HepG2 (cell line): ENCODE measurements at regions not wholly inside any gene's neighbourhood (a gene's known extent, or its start where the extent isn't known, plus 50 kb on each side); places are given as distances from the start of the nearest gene placed in this dataset.

Experiments
- ATAC-seq: fragments of 200-7000 bp; cut with Tn5 transposase; 3 replicates; pipeline ENCODE4 v1.9.1; 2020; ENCODE audit warnings: mild to moderate bottlenecking, moderate library complexity
- BruUV-seq: library from RNA; stranded (reverse); fragments of 400-500 nt; replicated peaks from 2 replicates; lab custom pipeline; 2021; lab: Mats Ljungman, UMichigan
- CTCF ChIA-PET: fragments of 300-600 bp; formaldehyde crosslinking; extraction: SDS; loops from one replicate; lab custom pipeline; 2021; ENCODE audit warnings: low total read pairs, inconsistent platforms, low intra/inter-chr PET ratio; lab: Yijun Ruan, JAX
- POLR2A ChIA-PET: fragments of 350-600 bp; sonication (Branson Sonifier 250); formaldehyde crosslinking; loops from one replicate; lab custom pipeline; 2020; ENCODE audit warnings: antibody characterized with exemption, inconsistent platforms; lab: Yijun Ruan, JAX
- DNase-seq: peaks from one replicate; pipeline ENCODE4 v3.0.0-alpha.2; 2015; ENCODE audit warnings: low spot score
- FAIRE-seq: peaks from 3 replicates; lab custom pipeline; 2011; peaks lifted over from hg19 to GRCh38; lab: Jason Lieb, UNC
- H2AFZ ChIP-seq: one replicate; pipeline ENCODE4 v1.6.1; 2011; ENCODE audit warnings: low read length, inconsistent platforms
- H3K27ac ChIP-seq: fragments of 300-600 bp; 3 replicates; pipeline ENCODE4 v1.8.0; 2011; ENCODE audit warnings: mixed run types, mild to moderate bottlenecking, mixed read lengths, low read length, inconsistent platforms; ENCODE audit not compliant: insufficient read depth; ENCODE audit errors: extremely low read length
- H3K27me3 ChIP-seq, 2 experiments: fragments of 200-600 bp in 1 of 2; 2 replicates in 1 of 2; 3 replicates in 1 of 2; pipeline versions ENCODE4 v1.6.0 to v1.8.0; 2011; ENCODE audit warnings: low read length in 2 of 2, mild to moderate bottlenecking in 2 of 2, moderate library complexity in 2 of 2, inconsistent platforms in 1 of 2; ENCODE audit not compliant: insufficient read depth in 2 of 2, control insufficient read depth in 1 of 2
- H3K36me3 ChIP-seq, 2 experiments: fragments of 200-600 bp in 1 of 2; replicated peaks in 1 of 2; 2 replicates in 1 of 2; 3 replicates in 1 of 2; pipeline versions ENCODE4 v1.5.1 to v1.8.0; 2011; ENCODE audit warnings: low read length in 2 of 2, inconsistent platforms in 1 of 2; ENCODE audit not compliant: insufficient read depth in 2 of 2, control insufficient read depth in 1 of 2
- H3K4me1 ChIP-seq: 2 replicates; pipeline ENCODE4 v1.5.1; 2012; ENCODE audit warnings: low read length, inconsistent platforms; ENCODE audit not compliant: insufficient read depth
- H3K4me2 ChIP-seq: 2 replicates; pipeline ENCODE4 v1.6.0; 2011; ENCODE audit warnings: low read depth, low read length, inconsistent platforms
- H3K4me3 ChIP-seq, 3 experiments: fragments of 200-600 bp in 1 of 3; sonication (generic), shearing (Covaris generic) in 1 of 3; replicated peaks in 1 of 3; 2 replicates each; pipeline ENCODE4 v1.5.1; 2011 to 2016; ENCODE audit warnings: low read length in 3 of 3, inconsistent platforms in 2 of 3, low read depth in 2 of 3, mild to moderate bottlenecking in 2 of 3, control low read depth in 1 of 3, mixed read lengths in 1 of 3; ENCODE audit not compliant: insufficient read depth in 1 of 3
- H3K79me2 ChIP-seq: one replicate; pipeline ENCODE4 v1.6.1; 2011; ENCODE audit warnings: low read length, inconsistent platforms; ENCODE audit not compliant: insufficient read depth
- H3K9ac ChIP-seq: 2 replicates; pipeline ENCODE4 v1.6.0; 2011; ENCODE audit warnings: mild to moderate bottlenecking, low read depth, low read length, inconsistent platforms; ENCODE audit not compliant: insufficient read depth
- H3K9me3 ChIP-seq: 2 replicates; pipeline ENCODE4 v1.5.1; 2012; ENCODE audit warnings: mild to moderate bottlenecking, low read length
- H4K20me1 ChIP-seq: 2 replicates; pipeline ENCODE4 v1.6.0; 2011; ENCODE audit warnings: inconsistent platforms, mild to moderate bottlenecking, low read length, moderate library complexity; ENCODE audit not compliant: insufficient read depth
- ETV5 ChIP-seq: IDR thresholded peaks from 2 replicates; pipeline ENCODE4 v1.6.1; 2018; ENCODE audit warnings: missing biosample characterization, missing genetic modification reagents, inconsistent platforms, borderline replicate concordance
- KLF11 ChIP-seq: IDR thresholded peaks from 2 replicates; pipeline ENCODE4 v1.6.1; 2016; ENCODE audit warnings: missing compliant biosample characterization
- SMC3 ChIP-seq: IDR thresholded peaks from 2 replicates; pipeline ENCODE4 v1.6.1; 2011; ENCODE audit warnings: low read length, improper control_type of control experiment
- STAG1 ChIP-seq: sonication (generic); formaldehyde crosslinking; IDR thresholded peaks from 2 replicates; pipeline ENCODE4 v1.4.0; 2020; ENCODE audit warnings: missing genetic modification reagents
- ZNF256 ChIP-seq: sonication (generic); formaldehyde crosslinking; conservative IDR thresholded peaks from 2 replicates; pipeline ENCODE4 v1.4.0; 2020; ENCODE audit warnings: missing genetic modification reagents
- WGBS: methylation state at CpG from one replicate; pipeline ENCODE4 v1.1.6; 2017; ENCODE audit warnings: low lambda C conversion rate; 5-methylcytosine and 5-hydroxymethylcytosine counted together
- in situ Hi-C: cut with HindIII; loops from 2 replicates; pipeline ENCODE4 v1.10.0; 2017; ENCODE audit warnings: low pct_unique_long_range_greater_than_20kb; ENCODE audit not compliant: extremely low pct_ligation_motif_present
- intact Hi-C: fragments of 100-400 bp; cut with micrococcal nuclease; formaldehyde crosslinking; loops from one replicate; pipeline ENCODE4 v1.10.0; 2022; ENCODE audit not compliant: unreplicated experiment
- TF ChIP-seq, protein P1 (sequence below): sonication (generic); formaldehyde crosslinking; IDR thresholded peaks from 2 replicates; pipeline ENCODE4 v1.5.0; 2020; ENCODE audit warnings: mild to moderate bottlenecking, missing genetic modification reagents, moderate library complexity
- TF ChIP-seq, protein P2 (sequence below): sonication (generic); formaldehyde crosslinking; IDR thresholded peaks from 2 replicates; pipeline ENCODE4 v1.4.0; 2020; ENCODE audit warnings: missing genetic modification reagents

- Histone ChIP-seq H3K79me2 (no peaks in the 10 kb centered on the region), H3K9ac (0 out of 2 replicates have a peak overlapping the region, but pooled peaks have one; percentile 15), H3K4me2 (peak overlapping the region; percentile 71), H4K20me1 (no peaks in the 10 kb centered on the region), H3K9me3 (no peaks in the 10 kb centered on the region), H3K27me3 (no peaks in the 10 kb centered on the region), H3K27ac (no peak overlapping the region), H3K4me3 (0 out of 6 replicates have a peak overlapping the region, but pooled peaks of 1 of the 3 experiments have one; percentile 23), H3K36me3 (no peaks in the 10 kb centered on the region), H2AFZ (peak overlapping the region; percentile 83), H3K4me1 (peaks cover 25% of the 10 kb centered on the region)
- intact Hi-C loops: loop anchor here (1.0 to 5.0 kb wide), 2 partner anchors 102 to 299 kb away; no protein-coding TSS in a partner anchor
- ATAC-seq (peak; percentile 79), FAIRE-seq (peak; percentile 26), DNase-seq (peak; percentile 27)
- POLR2A ChIA-PET: interaction anchor here (1.5 kb wide), 1 partner anchor 103 kb away, joined by 4 read pairs; no protein-coding TSS in a partner anchor
- TF ChIP-seq ZNF256 (no peak), KLF11 (CRISPR knock-in tag) (no peak), STAG1 (CRISPR knock-in tag) (peak; percentile 66), SMC3 (peak; percentile 55; the same call in 1 of the 2 replicates), ETV5 (CRISPR knock-in tag) (no peak)
- TF ChIP-seq, protein P1, sequence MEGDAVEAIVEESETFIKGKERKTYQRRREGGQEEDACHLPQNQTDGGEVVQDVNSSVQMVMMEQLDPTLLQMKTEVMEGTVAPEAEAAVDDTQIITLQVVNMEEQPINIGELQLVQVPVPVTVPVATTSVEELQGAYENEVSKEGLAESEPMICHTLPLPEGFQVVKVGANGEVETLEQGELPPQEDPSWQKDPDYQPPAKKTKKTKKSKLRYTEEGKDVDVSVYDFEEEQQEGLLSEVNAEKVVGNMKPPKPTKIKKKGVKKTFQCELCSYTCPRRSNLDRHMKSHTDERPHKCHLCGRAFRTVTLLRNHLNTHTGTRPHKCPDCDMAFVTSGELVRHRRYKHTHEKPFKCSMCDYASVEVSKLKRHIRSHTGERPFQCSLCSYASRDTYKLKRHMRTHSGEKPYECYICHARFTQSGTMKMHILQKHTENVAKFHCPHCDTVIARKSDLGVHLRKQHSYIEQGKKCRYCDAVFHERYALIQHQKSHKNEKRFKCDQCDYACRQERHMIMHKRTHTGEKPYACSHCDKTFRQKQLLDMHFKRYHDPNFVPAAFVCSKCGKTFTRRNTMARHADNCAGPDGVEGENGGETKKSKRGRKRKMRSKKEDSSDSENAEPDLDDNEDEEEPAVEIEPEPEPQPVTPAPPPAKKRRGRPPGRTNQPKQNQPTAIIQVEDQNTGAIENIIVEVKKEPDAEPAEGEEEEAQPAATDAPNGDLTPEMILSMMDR (CRISPR knock-in tag): peak; percentile 57
- TF ChIP-seq, protein P2, sequence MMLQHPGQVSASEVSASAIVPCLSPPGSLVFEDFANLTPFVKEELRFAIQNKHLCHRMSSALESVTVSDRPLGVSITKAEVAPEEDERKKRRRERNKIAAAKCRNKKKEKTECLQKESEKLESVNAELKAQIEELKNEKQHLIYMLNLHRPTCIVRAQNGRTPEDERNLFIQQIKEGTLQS (CRISPR knock-in tag): no peak
- in situ Hi-C loops: loop anchor here (25.0 kb wide), 1 partner anchor 379 kb away; no protein-coding TSS in a partner anchor
- CTCF ChIA-PET: interaction anchor here (1.1 to 2.2 kb wide), 2 partner anchors 104 to 297 kb away, joined by 3 to 10 read pairs; no protein-coding TSS in a partner anchor
- 0% methylated on average over 6 of the region's 6 CpGs for WGBS
- BruUV-seq: no TSS peak
These were observed 77.3 kb upstream of the IGSF1 start for GRCh38 chrX:131366407-131366806.
